Pancreas (tissue), 10 donors: ENCODE measurements at regions not wholly inside any gene's neighbourhood (a gene's known extent, or its start where the extent isn't known, plus 50 kb on each side); places are given as distances from the start of the nearest gene placed in this dataset.

Experiments used
- ATAC-seq, 4 donors: fragments of 200-7000 bp; cut with Tn5 transposase; one replicate each; pipeline versions ENCODE4 v1.8.0 to v1.9.1; 2020; ENCODE audit warnings: mild to moderate bottlenecking in 4 of 4, moderate library complexity in 4 of 4
- DNase-seq, 6 donors: peaks; one replicate each; pipeline ENCODE4 v3.0.0-alpha.2; 2020
- FAIRE-seq: peaks from 2 replicates; lab custom pipeline; 2012; peaks lifted over from hg19 to GRCh38; lab: Jason Lieb, UNC
- H3K27ac ChIP-seq, 4 donors: fragments of 200-600 bp; sonication (generic); 1 replicate in 3 of 4; 2 replicates in 1 of 4; pipeline versions ENCODE4 v1.5.0 to v1.8.0; 2020
- H3K27me3 ChIP-seq, 4 donors: fragments of 200-600 bp; one replicate each; pipeline ENCODE4 v1.8.0; 2021
- H3K36me3 ChIP-seq, 3 donors: fragments of 200-600 bp; sonication (generic) in 1 of 3; one replicate each; pipeline versions ENCODE4 v1.5.0 to v1.8.0; 2020 to 2021
- H3K4me1 ChIP-seq, 3 donors: fragments of 200-600 bp; one replicate each; pipeline ENCODE4 v1.8.0; 2021
- H3K4me3 ChIP-seq, 4 donors: fragments of 200-600 bp; sonication (generic) in 2 of 4; one replicate each; pipeline versions ENCODE4 v1.5.0 to v1.8.0; 2020 to 2021
- H3K9me3 ChIP-seq, 4 donors: fragments of 200-600 bp; one replicate each; pipeline ENCODE4 v1.8.0; 2021
- WGBS, 2 donors: extraction: QIAGEN DNeasy Blood & Tissue Kit; methylation state at CpG; one replicate each; pipeline ENCODE4 v1.1.7; 2013; 5-methylcytosine and 5-hydroxymethylcytosine counted together
- intact Hi-C, 3 donors: fragments of 100-400 bp; cut with DNase I; formaldehyde crosslinking; loops; one replicate each; pipeline versions ENCODE4 v1.11.1 to v1.14.2; 2022
- TF ChIP-seq, protein P1 (sequence below), 4 donors: fragments of 200-600 bp; sonication (generic) in 3 of 4; IDR thresholded peaks; one replicate each; pipeline versions ENCODE4 v1.5.0 to v1.8.0; 2021; ENCODE audit warnings: antibody characterized with exemption in 4 of 4
- donor health status: healthy with polysubstance abuse.
- donor health status: DM: no; HTN: no; CAD: no; lungs with moderate emphysema.
- donor health status: DM: no; HTN: no; CAD: no.
- donor health status: control.
- donor health status: control.
- donor health status: Bipolar disorder and iron deficiency.
- donor health status: DM: yes; HTN: yes; CAD: no.
- donor health status: DM: no; HTN: no; CAD: no.
- donor health status: DM: no; HTN: no; CAD: no.
- donor health status: DM: yes; HTN: yes; CAD: no.

DNA sequence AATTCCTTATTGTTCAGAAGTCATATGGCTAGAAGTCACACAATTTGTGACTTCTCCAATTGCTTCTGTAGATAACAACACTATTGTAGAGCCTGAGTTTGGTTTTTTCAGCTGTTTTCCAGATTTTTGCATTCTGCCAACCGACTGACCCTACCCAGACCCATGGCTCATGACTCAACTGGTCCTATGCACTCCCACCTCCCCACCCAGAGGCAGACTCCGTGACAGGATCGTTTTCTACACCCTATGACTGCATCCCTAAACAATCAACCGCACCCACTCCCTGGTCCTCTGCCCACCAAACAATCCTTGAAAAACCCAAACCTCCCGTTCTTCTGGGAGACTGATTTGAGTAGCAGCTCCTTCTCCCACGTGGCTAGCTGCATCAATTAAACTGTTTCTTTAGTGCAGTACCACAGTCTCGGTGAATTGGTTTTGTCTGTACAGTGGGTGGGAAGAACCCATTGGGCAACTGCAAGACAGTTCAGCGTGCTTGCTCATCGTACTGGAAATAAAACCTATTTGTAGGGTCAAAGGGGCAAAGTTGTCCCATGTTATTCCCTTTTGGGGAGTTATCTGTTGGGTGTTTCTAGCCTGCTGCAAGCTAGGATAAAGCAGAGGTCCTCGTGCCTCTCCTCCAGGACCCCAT lies 150.3 kb upstream of the FAM20C start:
- ATAC-seq, result no peak
- DNase-seq, result peak in 1 of 6 donors; percentile 3
- intact Hi-C loops, result no loop called here
- Histone ChIP-seq H3K27ac (no peak overlapping the region), H3K27me3 (no peaks in the 10 kb centered on the region), H3K4me1 (no peaks in the 10 kb centered on the region), H3K36me3 (no peaks in the 10 kb centered on the region), H3K4me3 (no peak overlapping the region), H3K9me3 (no peaks in the 10 kb centered on the region)
- no peak for FAIRE-seq
- 69 to 78% methylated on average over 10 of the region's 10 CpGs for WGBS, 2 donors
- TF ChIP-seq, protein P1, sequence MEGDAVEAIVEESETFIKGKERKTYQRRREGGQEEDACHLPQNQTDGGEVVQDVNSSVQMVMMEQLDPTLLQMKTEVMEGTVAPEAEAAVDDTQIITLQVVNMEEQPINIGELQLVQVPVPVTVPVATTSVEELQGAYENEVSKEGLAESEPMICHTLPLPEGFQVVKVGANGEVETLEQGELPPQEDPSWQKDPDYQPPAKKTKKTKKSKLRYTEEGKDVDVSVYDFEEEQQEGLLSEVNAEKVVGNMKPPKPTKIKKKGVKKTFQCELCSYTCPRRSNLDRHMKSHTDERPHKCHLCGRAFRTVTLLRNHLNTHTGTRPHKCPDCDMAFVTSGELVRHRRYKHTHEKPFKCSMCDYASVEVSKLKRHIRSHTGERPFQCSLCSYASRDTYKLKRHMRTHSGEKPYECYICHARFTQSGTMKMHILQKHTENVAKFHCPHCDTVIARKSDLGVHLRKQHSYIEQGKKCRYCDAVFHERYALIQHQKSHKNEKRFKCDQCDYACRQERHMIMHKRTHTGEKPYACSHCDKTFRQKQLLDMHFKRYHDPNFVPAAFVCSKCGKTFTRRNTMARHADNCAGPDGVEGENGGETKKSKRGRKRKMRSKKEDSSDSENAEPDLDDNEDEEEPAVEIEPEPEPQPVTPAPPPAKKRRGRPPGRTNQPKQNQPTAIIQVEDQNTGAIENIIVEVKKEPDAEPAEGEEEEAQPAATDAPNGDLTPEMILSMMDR (IDR thresholded peaks at IDR 0.05), result no peak

DNA sequence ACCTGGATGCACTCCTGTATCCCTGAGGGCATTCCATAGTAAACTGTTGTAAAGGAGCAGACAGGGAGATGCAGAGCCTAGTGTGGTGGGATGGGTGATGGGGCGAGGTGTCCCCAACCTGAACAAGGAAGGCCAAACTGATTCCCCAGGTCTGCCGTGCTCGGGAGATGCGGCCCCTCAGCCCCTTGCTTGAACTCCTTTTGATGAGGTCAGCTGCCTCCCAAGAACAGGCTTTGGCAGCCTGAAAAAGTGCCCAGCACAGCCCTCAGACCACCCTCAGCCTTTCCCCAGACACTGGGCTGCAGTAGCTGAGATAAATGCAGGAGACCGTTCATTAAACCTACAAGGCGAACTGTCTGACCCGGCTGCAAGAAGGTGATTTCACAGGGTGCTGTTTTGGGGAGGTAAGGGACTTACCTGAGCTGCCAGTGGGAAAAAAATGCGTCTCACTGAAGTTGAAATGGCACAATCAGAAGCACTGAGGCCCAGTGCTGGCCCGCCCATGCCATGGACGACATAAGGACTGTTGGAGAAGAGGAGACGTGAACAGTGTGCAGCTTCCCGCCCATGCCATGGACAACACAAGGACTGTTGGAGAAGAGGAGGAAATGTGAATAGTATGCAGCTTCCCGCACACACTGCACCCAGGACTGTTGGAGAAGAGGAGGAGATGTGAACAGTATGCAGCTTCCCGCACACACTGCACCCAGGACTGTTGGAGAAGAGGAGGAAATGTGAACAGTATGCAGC lies 148.4 kb upstream of the FAM20C start:
- WGBS, 2 donors, result 86 to 87% methylated on average over 14 of the region's 14 CpGs
- peak in 4 of 6 donors; percentile 3 to 33 (median 14) for DNase-seq

DNA sequence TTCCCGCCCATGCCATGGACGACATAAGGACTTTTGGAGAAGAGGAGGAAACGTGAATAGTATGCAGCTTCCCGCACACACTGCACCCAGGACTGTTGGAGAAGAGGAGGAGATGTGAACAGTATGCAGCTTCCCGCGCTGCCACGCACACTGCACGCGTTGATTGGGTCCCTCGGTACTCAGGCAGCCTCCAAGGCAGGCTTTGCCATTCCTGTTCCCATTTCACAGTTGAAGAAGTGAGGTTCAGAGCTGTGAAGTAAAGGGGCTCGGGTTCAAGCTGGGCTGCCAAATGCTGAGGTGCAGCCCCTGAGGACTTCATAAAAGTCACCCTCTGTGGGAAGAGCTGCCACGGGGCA lies 147.9 kb upstream of the FAM20C start:
- FAIRE-seq (no peak), DNase-seq (peak in 3 of 6 donors; percentile 2 to 37 (median 8)), ATAC-seq (no peak)
- H3K27me3 ChIP-seq, result no peaks in the 10 kb centered on the region
- intact Hi-C loops, result no loop called here
- WGBS, 2 donors, result 79 to 80% methylated on average over 12 of the region's 12 CpGs
- H3K4me3 ChIP-seq, result no peak overlapping the region
- no peak overlapping the region for H3K27ac ChIP-seq
- H3K36me3 ChIP-seq, result no peaks in the 10 kb centered on the region
- no peaks in the 10 kb centered on the region for H3K4me1 ChIP-seq
- TF ChIP-seq, protein P1 (IDR thresholded peaks at IDR 0.05), result no peak
- H3K9me3 ChIP-seq, result no peaks in the 10 kb centered on the region

More for the DNA sequence above, 148.4 kb upstream of the FAM20C start:
- FAIRE-seq (no peak), ATAC-seq (no peak)
- Histone ChIP-seq H3K4me1 (no peaks in the 10 kb centered on the region), H3K27ac (no peak overlapping the region), H3K9me3 (no peaks in the 10 kb centered on the region), H3K27me3 (no peaks in the 10 kb centered on the region), H3K36me3 (no peaks in the 10 kb centered on the region), H3K4me3 (no peak overlapping the region)
- TF ChIP-seq, protein P1 (IDR thresholded peaks at IDR 0.05), result no peak
- intact Hi-C loops, result no loop called here

DNA sequence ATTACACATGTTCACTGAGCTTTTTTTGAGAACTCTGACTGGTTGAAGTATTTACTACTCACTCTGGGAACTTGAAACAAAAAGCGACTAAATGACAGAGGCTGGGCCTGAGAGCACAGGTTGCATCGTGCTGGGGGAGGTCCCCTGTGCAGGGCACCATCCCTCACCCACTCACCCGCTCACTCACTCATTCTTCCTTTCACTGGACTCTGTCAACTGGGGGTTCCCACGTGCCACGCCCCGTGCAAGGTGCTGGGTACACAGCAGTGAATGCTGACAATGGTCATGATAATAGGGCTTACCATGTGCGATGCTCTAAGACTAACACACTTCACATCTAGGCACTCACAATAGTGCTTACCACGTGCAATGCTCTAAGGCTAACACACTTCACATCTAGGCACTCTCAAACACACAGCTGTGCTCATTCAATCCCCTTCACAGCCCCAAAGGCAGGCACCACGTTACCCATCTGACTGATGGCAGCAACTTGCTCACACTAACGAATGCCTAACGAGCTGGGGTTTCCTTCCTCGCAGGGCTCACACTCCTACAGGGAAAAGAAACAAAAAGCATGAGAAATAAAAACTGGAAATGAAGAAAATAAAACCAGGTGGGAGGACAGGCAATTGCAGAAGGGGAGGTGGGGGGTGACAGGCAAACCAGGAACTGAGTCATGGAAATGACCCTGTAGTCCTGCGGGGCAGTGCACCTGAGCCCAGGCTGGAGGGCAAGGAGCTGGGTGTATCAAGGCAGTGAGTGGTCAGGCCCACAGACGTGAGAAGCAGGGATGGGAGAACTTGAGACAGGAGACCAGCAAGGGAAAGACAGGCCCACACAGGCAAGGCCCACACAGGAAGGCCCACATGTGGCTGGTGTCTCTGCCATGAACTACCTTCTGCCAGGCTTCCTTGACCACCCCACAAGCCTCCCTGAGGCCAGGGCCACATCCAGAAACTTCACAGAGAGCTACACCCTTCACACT lies 147.0 kb upstream of the FAM20C start:
- DNase-seq (peak in 3 of 6 donors; percentile 5 to 32 (median 12)), ATAC-seq (no peak), FAIRE-seq (no peak)
- intact Hi-C loops, result no loop called here
- Histone ChIP-seq H3K27ac (no peak overlapping the region), H3K4me1 (no peaks in the 10 kb centered on the region), H3K4me3 (no peak overlapping the region), H3K27me3 (no peaks in the 10 kb centered on the region), H3K36me3 (no peaks in the 10 kb centered on the region), H3K9me3 (no peaks in the 10 kb centered on the region)
- 77 to 78% methylated on average over 14 of the region's 14 CpGs for WGBS, 2 donors
- TF ChIP-seq, protein P1 (IDR thresholded peaks at IDR 0.05), result no peak
